Activated CD4-positive, alpha-beta memory T cell treated with anti-CD3 and anti-CD28 coated beads, Interleukin-2, amount 10 ng/mL, durations not matched to agents 7 days and 5 days (primary cell): ENCODE measurements at regions not wholly inside any gene's neighbourhood (a gene's known extent, or its start where the extent isn't known, plus 50 kb on each side); places are given as distances from the start of the nearest gene placed in this dataset.

ENCODE experiments used
- CTCF ChIA-PET: fragments of 350-600 bp; sonication (Branson Sonifier 250); formaldehyde crosslinking; loops from one replicate; lab custom pipeline; 2021; ENCODE audit warnings: antibody characterized with exemption, inconsistent platforms; lab: Charles Lee
- POLR2A ChIA-PET: fragments of 350-600 bp; sonication (Branson Sonifier 250); formaldehyde crosslinking; loops from one replicate; lab custom pipeline; 2021; ENCODE audit warnings: antibody characterized with exemption; lab: Charles Lee
- DNase-seq: peaks from one replicate; pipeline ENCODE4 v3.0.0-alpha.2; 2020
- H3K27ac Mint-ChIP-seq: one replicate; pipeline ENCODE4 v1.8.0; 2021; ENCODE audit warnings: mild to moderate bottlenecking, mixed read lengths
- H3K27me3 Mint-ChIP-seq: one replicate; pipeline ENCODE4 v1.8.0; 2021; ENCODE audit warnings: mixed read lengths
- H3K36me3 Mint-ChIP-seq: one replicate; pipeline ENCODE4 v1.8.0; 2021; ENCODE audit warnings: low read depth, mixed read lengths
- H3K4me1 Mint-ChIP-seq: one replicate; pipeline ENCODE4 v1.8.0; 2021; ENCODE audit warnings: mixed read lengths
- H3K4me3 Mint-ChIP-seq: one replicate; pipeline ENCODE4 v1.8.0; 2021; ENCODE audit warnings: mild to moderate bottlenecking, mixed read lengths
- H3K9me3 Mint-ChIP-seq: one replicate; pipeline ENCODE4 v1.8.0; 2021; ENCODE audit warnings: mixed read lengths

DNA sequence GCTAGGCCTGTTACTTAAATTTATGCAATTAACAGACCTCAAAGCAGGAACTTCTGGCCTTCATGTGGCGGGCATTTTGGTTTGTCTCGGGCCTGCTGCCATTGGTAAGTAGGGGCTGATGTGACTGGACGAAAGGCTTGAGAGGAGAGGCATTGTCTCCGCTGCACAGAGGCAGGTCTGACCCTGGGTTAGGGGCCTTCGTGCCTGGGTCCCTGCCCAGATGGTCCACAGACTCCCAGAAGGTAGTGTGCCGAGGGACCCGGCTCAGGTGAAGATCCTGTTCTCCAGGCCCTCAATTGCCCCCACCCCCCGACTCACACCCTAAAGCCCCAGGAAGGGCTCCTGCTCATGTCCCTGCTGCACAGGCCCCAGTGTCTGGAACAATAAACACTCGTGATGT is 764.9 kb downstream of the TMEM182 start:
- no peak overlapping the region for H3K4me3 Mint-ChIP-seq
- no peaks in the 10 kb centered on the region for H3K27me3 Mint-ChIP-seq
- ChIA-PET CTCF (no interaction called here), POLR2A (no interaction called here)
- H3K4me1 Mint-ChIP-seq, result no peaks in the 10 kb centered on the region
- H3K36me3 Mint-ChIP-seq, result no peaks in the 10 kb centered on the region
- H3K27ac Mint-ChIP-seq, result no peak overlapping the region
- no peak for DNase-seq
- no peaks in the 10 kb centered on the region for H3K9me3 Mint-ChIP-seq

GRCh38 chr2:103527278-103527677 is 765.4 kb downstream of the TMEM182 start:
- H3K36me3 Mint-ChIP-seq, result no peaks in the 10 kb centered on the region
- no peak overlapping the region for H3K4me3 Mint-ChIP-seq
- POLR2A ChIA-PET, result no interaction called here
- no peaks in the 10 kb centered on the region for H3K27me3 Mint-ChIP-seq
- H3K9me3 Mint-ChIP-seq, result no peaks in the 10 kb centered on the region
- no peak overlapping the region for H3K27ac Mint-ChIP-seq
- no peak for DNase-seq
- CTCF ChIA-PET, result no interaction called here
- H3K4me1 Mint-ChIP-seq, result no peaks in the 10 kb centered on the region

DNA sequence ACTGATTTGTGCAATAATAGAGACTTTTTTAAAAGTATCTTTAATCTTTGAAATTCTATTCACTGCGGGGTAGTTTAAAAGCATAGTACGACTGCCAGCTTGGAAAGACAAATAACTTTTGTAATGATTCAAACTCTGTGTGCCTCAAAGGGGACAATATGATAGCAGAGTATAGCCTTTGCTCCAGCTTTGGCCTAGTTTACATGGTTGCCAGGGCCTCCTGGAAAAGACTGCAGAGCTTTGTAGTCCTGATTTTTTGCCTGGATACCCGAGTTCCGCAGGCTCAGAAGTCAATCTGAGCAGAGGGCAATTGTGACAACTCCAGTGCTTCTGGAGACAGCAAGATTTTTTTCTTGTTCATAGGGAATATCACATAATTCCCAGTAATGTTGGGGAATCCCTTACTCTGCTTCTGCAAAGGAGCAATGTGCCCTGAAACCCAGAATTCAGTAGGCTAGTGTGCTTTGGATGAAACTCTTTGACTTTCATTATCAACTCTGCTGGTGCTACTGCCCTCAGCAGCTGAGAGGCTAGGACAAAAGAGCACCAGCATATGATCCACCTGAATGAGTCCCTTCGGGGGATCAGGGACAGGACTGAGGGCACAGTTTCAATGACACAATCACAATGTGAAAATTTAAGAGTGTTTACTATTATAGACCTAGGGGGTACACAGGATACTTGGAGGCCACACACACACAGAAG is 768.1 kb downstream of the TMEM182 start:
- no peaks in the 10 kb centered on the region for H3K27me3 Mint-ChIP-seq
- H3K36me3 Mint-ChIP-seq, result no peaks in the 10 kb centered on the region
- H3K4me1 Mint-ChIP-seq, result no peaks in the 10 kb centered on the region
- no peak overlapping the region for H3K27ac Mint-ChIP-seq
- DNase-seq, result no peak
- ChIA-PET CTCF (no interaction called here), POLR2A (no interaction called here)
- H3K9me3 Mint-ChIP-seq, result peaks cover 4% of the 10 kb centered on the region
- H3K4me3 Mint-ChIP-seq, result no peak overlapping the region

DNA sequence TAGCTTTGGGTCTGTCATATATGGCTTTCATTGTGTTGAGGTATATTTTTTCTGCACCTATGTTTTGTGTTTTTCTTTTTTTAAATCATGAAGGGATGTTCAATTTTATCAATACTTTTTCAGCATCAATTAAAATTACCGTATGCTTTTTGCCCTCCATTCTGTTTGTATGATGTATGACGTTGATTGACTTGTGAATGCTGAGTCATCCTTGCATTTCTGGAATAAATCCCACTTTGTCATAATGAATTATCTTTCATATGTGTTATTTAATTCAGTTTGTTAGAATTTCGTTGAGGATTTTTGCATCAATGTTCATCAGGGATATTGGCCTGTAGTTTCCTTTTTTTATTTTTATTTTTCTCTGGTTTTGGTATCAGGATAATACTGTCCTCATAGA is 790.9 kb downstream of the TMEM182 start:
- Mint-ChIP-seq H3K4me3 (no peak overlapping the region), H3K9me3 (peaks cover 12% of the 10 kb centered on the region), H3K36me3 (no peaks in the 10 kb centered on the region), H3K27ac (no peak overlapping the region), H3K27me3 (no peaks in the 10 kb centered on the region), H3K4me1 (no peaks in the 10 kb centered on the region)
- DNase-seq, result no peak
- CTCF ChIA-PET, result no interaction called here
- POLR2A ChIA-PET, result no interaction called here

DNA sequence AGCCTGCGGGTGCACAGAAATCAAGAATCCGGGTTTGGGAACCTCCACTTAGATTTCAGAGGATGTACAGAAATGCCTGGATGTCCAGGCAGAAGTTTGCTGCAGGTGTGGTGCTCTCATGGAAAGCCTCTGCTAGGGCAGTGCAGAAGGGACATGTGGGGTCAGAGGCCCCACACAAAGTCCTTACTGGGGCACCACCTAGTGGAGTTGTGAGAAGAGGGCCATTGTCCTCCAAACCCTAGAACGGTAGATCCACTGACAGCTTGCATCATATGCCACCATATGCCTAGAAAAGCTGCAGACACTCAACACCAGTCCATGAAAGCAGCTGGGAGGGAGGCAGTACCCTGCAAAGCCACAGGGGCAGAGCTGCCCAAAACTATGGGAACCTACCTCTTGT is 833.0 kb downstream of the TMEM182 start:
- no peak for DNase-seq
- CTCF ChIA-PET, result no interaction called here
- Mint-ChIP-seq H3K4me1 (no peaks in the 10 kb centered on the region), H3K27ac (no peak overlapping the region), H3K9me3 (peaks cover 33% of the 10 kb centered on the region), H3K27me3 (no peaks in the 10 kb centered on the region), H3K4me3 (no peak overlapping the region), H3K36me3 (no peaks in the 10 kb centered on the region)
- POLR2A ChIA-PET, result no interaction called here

DNA sequence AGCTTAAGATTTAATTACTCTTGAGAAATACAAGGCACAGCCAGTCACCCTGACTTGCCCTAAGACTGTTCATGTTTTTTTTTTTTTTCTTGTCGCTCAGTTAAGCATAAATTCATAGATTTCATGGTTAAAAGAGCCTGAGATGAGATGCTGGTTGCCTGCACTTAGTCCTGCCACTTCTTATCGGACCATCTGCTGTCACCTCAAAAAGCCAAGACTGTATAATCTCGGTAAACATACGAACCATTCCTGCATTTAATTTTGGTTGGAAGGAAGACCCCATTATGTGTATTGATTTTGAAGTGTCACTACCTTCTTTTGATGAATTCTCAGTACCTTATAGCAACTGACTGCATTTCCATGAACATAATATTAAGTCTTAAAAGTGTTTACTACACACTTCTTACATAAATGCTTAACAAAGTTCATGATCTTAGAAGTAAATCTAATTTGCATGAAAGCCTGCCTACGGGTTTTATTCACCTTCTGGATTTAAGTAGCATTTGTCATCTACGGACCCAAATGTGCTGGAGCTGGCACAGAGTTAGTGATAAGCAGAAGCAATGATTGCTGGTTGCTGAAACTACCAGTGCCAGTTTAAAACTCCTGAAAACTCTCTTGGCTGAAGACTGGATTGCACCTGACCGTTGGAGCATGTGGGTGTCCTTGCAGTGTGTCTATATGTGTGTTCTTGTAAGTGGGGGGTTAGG is 843.4 kb downstream of the TMEM182 start:
- DNase-seq, result no peak
- Mint-ChIP-seq H3K4me1 (no peaks in the 10 kb centered on the region), H3K9me3 (peaks cover 14% of the 10 kb centered on the region), H3K27me3 (no peaks in the 10 kb centered on the region), H3K27ac (no peak overlapping the region), H3K36me3 (no peaks in the 10 kb centered on the region), H3K4me3 (no peak overlapping the region)
- POLR2A ChIA-PET, result no interaction called here
- CTCF ChIA-PET, result no interaction called here

- Mint-ChIP-seq H3K4me3 (no peak overlapping the region), H3K9me3 (peaks cover 19% of the 10 kb centered on the region), H3K4me1 (no peaks in the 10 kb centered on the region), H3K36me3 (no peaks in the 10 kb centered on the region), H3K27ac (no peak overlapping the region), H3K27me3 (no peaks in the 10 kb centered on the region)
- ChIA-PET POLR2A (no interaction called here), CTCF (no interaction called here)
- no peak for DNase-seq
These were observed 853.8 kb downstream of the TMEM182 start for GRCh38 chr2:103615611-103616105.

DNA sequence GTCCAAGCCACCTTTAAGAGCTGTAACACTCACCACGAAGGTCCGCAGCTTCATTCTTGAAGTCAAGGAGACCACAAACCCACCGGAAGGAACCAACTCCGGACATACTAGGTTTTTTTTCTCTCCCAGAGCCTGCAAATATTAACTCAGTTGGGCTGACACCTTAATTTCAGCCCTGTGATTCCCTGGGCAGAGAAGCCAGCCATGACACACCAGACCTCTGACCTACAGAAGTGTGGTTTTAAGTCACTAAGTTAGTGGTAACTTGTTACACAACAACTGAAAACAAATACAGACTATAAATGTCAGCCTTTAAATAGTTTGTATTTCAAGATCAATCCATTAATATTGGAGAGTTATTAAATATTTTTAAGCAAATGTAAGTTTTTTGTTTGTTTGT is 855.1 kb downstream of the TMEM182 start:
- Mint-ChIP-seq H3K27ac (no peak overlapping the region), H3K9me3 (peaks cover 23% of the 10 kb centered on the region), H3K27me3 (no peaks in the 10 kb centered on the region), H3K4me1 (no peaks in the 10 kb centered on the region), H3K4me3 (no peak overlapping the region), H3K36me3 (no peaks in the 10 kb centered on the region)
- ChIA-PET CTCF (no interaction called here), POLR2A (no interaction called here)
- no peak for DNase-seq

DNA sequence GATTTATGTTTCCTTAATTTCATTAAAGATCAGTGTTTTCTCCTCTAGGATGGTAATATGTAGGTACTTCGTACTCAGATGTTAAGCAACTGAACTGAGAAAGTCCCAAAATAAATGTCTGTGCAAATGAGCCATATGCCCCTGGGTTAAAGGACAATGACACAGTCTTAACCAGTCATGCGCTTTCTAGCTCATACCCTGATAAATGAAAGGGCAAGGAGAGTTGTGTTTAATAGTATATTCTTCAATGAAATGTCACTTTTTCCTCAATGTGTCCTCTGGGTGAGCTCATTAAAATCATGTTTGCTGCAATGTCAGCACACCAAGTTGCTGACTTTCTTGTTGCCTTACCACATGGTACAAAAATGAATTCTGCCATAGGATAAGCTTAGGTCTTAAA is 856.3 kb downstream of the TMEM182 start:
- no peak for DNase-seq
- H3K4me1 Mint-ChIP-seq, result no peaks in the 10 kb centered on the region
- ChIA-PET CTCF (no interaction called here), POLR2A (no interaction called here)
- H3K9me3 Mint-ChIP-seq, result peaks cover 20% of the 10 kb centered on the region
- no peak overlapping the region for H3K4me3 Mint-ChIP-seq
- no peaks in the 10 kb centered on the region for H3K27me3 Mint-ChIP-seq
- H3K36me3 Mint-ChIP-seq, result no peaks in the 10 kb centered on the region
- H3K27ac Mint-ChIP-seq, result no peak overlapping the region

DNA sequence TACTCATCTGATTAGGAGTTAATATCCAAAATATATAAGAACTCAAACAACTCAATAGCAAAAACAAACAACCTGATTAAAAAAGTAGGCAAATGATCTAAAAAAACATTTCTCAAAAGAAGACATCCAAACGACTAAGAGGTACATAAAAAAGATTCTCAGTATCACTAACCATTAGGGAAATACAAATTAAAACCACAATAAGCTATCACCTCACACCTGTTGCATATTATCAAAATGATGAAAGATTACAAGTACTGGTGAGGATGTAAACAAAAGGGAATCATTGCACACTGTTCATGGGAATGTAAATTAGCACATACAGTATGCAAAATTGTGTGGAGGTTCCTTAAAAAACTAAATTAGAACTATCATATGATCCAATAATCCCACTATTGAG is 865.5 kb downstream of the TMEM182 start:
- H3K4me3 Mint-ChIP-seq, result no peak overlapping the region
- DNase-seq, result no peak
- ChIA-PET POLR2A (no interaction called here), CTCF (no interaction called here)
- no peaks in the 10 kb centered on the region for H3K4me1 Mint-ChIP-seq
- H3K27ac Mint-ChIP-seq, result no peak overlapping the region
- peaks cover 5% of the 10 kb centered on the region for H3K9me3 Mint-ChIP-seq
- no peaks in the 10 kb centered on the region for H3K27me3 Mint-ChIP-seq
- H3K36me3 Mint-ChIP-seq, result no peaks in the 10 kb centered on the region

- POLR2A ChIA-PET, result no interaction called here
- Mint-ChIP-seq H3K36me3 (no peaks in the 10 kb centered on the region), H3K27me3 (no peaks in the 10 kb centered on the region), H3K4me3 (no peak overlapping the region), H3K9me3 (peaks cover 5% of the 10 kb centered on the region), H3K4me1 (no peaks in the 10 kb centered on the region), H3K27ac (no peak overlapping the region)
- CTCF ChIA-PET, result no interaction called here
- no peak for DNase-seq
These were observed 877.1 kb downstream of the TMEM182 start for GRCh38 chr2:103638978-103639377.

GRCh38 chr2:103656558-103656957 is 894.7 kb downstream of the TMEM182 start:
- DNase-seq, result no peak
- CTCF ChIA-PET, result no interaction called here
- Mint-ChIP-seq H3K9me3 (peaks cover 4% of the 10 kb centered on the region), H3K4me3 (no peak overlapping the region), H3K36me3 (no peaks in the 10 kb centered on the region), H3K27ac (no peak overlapping the region), H3K27me3 (no peaks in the 10 kb centered on the region), H3K4me1 (no peaks in the 10 kb centered on the region)
- POLR2A ChIA-PET, result no interaction called here

DNA sequence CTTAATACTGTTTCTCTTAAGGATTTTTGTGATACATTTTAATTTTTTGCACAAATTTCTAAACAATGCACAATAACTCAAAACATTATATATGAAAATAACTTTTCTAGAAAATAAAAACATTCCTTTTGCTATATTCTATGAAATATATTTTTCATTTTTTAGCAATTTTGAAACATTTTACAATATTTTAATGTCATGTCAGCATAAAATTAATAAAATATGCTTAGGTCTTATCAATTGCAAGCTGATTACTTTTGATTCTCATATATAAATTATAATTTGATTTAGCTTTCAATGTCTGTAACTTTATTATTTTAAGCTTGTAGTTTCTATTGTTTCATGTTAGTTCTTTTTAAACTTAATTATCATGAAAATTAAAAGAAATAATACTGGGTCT is 898.7 kb downstream of the TMEM182 start:
- CTCF ChIA-PET, result no interaction called here
- POLR2A ChIA-PET, result no interaction called here
- no peak for DNase-seq
- Mint-ChIP-seq H3K27me3 (no peaks in the 10 kb centered on the region), H3K4me1 (no peaks in the 10 kb centered on the region), H3K36me3 (no peaks in the 10 kb centered on the region), H3K9me3 (peaks cover 2% of the 10 kb centered on the region), H3K27ac (no peak overlapping the region), H3K4me3 (no peak overlapping the region)

- ChIA-PET POLR2A (no interaction called here), CTCF (no interaction called here)
- Mint-ChIP-seq H3K4me1 (no peaks in the 10 kb centered on the region), H3K27ac (no peak overlapping the region), H3K9me3 (peaks cover 3% of the 10 kb centered on the region), H3K4me3 (no peak overlapping the region), H3K36me3 (no peaks in the 10 kb centered on the region), H3K27me3 (no peaks in the 10 kb centered on the region)
- DNase-seq, result no peak
These were observed 899.1 kb downstream of the TMEM182 start for GRCh38 chr2:103660947-103661346.
